Limb (tissue), 2 donors: ENCODE measurements at regions not wholly inside any gene's neighbourhood (a gene's known extent, or its start where the extent isn't known, plus 50 kb on each side); places are given as distances from the start of the nearest gene placed in this dataset.

Source experiments
- DNase-seq, 2 donors: peaks; one replicate each; pipeline ENCODE4 v3.0.0-alpha.2; 2016; ENCODE audit errors: extremely low spot score in 2 of 2

DNA sequence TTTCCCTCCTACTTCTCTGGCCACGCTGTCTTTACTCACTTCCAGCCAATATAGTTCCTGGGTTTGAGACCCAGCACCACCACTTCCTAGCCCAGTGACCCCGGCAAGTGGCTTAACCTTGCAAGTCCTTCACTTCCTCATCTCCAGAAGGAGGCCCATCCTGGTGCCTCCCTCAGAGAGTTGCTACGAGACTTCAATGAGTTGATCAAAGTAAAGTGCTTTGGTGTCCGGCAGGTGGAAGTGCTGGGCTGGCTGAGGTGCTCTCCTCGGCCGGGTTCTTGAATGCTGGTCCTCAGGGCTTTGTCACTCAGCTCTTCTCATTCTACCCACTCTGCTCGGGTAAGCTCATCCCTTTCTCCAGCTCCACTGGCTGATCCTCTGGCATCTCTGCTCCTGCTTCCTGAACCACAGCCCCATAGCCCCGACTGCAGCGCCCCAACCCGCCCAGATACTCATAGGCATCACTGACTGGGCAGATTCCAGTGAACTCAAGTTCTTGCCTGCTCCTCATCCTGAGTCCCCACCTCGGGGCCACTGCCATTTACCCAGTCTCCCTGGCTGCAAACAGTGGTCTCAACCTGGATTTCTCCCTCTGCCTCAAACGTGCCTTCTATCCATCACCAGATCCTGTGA lies 75.8 kb upstream of the WNT4 start:
- no peak for DNase-seq

DNA sequence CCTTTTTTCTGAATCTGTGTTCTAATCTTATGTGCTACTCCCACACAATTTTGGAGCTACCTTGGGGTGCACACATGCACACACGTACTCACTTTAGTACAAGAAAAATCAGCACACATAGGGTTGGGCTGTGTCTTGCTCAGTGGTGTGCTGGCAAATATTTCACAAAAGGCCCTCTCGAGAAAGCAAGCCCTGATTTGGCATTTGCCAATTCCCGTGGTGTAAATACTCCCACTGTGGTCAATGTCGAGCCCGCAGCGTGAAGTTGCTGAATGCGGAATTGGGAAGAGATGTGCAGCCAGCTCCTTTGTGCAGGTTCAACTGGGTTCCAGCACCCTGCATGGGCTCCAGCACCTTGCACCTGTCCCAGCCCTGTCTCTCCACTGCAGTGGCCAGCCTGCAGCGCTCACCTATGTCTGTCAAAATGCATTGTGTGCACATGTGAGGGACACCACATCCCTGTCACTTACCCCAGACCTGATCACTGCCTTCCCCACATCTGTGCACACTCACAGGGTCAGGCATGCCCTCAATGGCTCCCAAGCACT lies 78.4 kb upstream of the WNT4 start:
- no peak for DNase-seq

DNA sequence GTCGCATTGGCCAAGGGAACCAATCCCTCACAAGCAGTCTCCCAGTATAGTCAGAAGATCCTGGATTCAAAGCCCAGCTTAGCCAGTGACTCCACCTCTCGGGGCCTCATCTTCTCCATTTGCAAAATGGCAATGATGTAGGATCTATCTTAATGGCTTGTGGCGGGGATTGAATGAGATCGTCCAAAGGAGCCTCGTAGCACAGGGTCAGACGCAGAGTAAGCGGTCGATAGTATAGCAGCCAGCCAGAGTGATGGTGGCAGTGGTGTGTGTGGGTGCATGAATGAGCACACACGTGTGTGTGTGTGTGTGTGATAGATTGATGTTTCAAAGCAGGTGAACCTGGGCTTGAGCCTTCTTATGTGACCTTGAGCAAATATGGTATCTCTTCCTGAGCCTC lies 79.8 kb upstream of the WNT4 start:
- DNase-seq: no peak

DNA sequence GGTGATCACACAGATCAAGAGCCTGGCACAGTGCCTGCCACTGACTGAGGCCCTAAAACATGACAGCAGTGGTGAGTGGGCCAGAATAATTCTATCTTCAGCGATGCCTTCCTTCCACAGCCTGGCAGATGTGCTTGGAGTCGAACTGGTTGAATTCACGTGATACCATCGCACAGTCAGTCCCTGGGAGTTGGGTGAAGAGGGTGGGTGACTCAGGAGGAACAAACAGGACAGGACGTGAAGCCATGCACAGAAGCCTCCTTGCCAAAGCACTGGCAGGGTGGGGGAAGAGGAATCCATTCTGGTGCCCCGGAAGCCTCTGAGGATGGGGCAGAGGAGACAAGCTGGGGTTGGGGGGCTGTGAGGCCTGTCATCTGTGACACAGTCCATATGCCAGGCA lies 80.3 kb upstream of the WNT4 start:
- DNase-seq: no peak

DNA sequence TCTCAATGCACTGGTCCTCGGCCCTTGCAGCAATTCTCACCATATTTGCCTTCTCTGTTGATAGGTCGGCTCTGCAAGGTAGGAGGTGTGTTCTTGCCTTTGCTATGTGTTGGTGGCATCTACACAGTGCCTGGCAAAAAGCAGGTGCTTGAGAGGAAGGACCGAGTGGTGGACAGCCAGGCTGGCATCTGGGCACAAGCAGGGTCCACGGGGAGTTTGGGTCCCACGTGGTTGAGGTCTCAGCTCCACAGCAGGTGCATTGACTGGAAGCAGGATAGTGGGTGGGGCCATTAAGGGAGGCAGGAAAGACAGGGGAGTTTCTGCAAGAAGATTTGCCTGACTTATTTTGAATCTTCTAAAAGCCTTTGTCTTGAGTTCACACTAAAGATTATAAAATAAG lies 81.2 kb upstream of the WNT4 start:
- DNase-seq: no peak

DNA sequence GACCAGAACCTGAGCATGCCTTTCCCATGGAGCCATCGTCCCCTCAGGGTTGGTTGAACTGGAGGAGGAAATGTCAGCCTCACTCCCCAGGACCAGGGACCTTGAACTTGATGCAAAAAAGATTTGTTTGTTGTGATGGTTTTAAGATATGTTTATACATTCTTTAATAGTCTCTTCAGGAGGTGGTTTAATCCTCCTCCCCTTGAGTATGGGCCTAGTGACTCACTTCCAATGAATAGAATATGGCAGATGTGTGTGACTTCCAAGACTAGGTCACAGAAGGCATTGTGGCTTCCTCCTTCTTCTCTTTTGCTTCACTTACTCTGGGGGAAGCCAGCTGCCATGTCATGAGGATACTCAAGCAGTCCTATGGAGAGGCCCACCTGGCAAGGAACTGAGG lies 81.7 kb upstream of the WNT4 start:
- DNase-seq: no peak

DNA sequence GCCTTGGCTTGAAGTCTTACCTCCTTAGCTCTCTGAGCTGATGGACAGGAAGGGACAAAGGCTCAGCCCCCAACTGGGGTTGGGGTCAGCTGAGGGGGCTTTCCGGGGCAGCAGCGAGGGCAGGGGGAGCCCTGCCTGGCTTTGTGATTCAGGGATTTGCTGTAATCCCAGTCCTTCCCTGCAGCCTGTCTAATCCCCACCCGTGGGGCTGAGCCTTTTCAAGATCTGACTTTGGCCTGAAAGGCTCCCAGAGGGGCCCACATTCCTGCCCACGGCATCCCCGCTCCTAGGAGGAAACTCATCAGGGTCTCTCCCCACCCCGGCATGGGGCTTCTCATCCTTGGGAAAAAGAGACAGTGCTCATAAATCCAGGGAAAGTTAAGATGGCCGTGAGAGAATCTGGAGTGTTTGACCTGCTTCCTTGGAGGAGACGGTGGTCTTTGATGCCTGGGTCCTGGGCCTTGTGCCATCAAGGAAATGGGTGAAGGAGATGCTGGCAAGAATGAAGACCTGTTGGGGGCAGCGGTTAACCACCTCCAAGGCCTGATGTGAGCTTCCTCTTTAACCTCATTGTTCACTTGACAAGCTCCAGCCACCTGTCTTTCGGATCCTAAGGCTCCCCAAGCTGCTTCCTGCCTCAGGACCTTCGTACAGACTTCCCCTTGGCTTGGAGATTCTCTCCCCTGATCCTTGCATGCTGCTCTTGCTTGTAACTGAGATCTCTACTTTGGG lies 83.1 kb upstream of the WNT4 start:
- DNase-seq: no peak

DNA sequence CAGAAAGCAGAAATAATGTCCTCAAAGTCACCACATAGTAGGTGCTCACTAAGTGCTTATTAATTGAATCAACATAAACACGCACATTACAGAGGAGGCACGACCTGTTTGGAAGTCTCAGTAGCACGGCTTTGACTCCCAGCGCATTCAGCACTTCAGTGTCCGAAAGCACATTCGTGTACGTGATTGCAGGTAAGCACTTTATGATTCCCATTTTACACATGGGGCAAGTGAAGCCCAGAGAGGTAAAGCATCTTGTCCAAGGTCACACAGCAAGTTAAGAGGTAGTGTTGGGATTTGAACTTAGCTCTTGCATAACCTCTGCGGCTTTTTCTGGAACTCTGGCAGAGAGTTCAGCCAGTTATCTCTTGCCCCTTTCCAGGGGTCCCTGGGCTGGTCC lies 85.2 kb upstream of the WNT4 start:
- no peak for DNase-seq

DNA sequence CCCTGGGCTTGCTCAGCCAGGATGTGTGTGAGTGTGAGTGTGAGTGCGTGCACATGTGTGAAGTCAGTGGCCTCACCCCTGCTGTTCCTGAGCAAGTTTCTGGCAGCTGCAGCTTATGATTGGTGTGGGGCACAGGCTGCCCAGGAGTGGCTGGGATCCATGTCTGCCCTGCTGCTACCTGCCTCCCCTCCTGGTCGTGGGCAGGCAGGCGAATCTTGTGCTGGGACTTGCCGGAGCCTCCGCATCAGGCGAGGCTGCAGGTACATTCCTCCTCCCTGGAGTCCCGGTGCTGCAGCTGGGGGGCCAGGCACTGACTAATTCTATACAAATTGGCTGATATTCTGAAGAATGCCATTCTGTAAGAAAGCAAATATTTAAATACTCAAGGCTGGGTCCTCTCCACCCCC lies 85.6 kb upstream of the WNT4 start:
- no peak for DNase-seq

DNA sequence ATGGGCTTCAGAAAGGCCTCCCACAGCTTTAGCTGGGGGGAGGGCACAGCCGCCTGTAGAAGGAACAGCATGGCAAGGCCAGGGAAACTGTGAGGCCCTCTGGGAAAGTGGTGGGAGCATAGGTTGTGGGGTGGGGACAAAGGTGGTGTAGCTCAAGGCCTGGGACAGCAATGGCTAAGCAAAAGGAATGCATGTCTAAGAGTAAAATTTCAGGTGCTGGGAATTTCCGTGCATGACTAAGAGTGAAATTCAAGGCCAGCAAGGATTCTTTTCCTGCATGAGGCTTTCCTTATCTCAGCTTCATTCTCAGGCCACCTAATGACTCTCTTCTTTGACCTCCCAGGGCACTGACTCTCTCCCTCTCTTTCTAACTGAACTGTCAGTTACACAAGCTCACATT lies 86.5 kb upstream of the WNT4 start:
- DNase-seq: no peak

DNA sequence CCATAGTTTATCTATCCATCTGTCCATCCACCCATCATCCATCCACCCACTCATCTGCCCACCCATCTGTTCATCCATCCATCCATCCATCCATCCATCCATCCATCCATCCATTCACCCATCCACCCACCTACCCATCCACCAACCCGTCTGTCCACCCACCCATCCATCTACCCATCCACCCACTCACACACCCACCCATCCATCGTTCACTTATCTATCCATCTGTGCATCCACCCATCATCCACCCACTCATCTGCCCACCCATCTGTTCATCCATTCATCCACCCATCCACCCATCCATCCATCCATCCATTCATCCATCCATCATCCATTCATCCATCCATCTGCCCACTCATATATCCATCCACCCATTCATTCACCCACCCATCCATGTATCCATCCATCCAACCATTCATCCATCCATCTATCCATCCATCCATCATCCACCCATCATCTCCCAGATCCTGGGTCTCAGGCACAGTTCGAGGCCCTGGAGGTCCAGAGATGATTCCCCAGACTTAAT lies 88.2 kb upstream of the WNT4 start:
- no peak for DNase-seq

DNA sequence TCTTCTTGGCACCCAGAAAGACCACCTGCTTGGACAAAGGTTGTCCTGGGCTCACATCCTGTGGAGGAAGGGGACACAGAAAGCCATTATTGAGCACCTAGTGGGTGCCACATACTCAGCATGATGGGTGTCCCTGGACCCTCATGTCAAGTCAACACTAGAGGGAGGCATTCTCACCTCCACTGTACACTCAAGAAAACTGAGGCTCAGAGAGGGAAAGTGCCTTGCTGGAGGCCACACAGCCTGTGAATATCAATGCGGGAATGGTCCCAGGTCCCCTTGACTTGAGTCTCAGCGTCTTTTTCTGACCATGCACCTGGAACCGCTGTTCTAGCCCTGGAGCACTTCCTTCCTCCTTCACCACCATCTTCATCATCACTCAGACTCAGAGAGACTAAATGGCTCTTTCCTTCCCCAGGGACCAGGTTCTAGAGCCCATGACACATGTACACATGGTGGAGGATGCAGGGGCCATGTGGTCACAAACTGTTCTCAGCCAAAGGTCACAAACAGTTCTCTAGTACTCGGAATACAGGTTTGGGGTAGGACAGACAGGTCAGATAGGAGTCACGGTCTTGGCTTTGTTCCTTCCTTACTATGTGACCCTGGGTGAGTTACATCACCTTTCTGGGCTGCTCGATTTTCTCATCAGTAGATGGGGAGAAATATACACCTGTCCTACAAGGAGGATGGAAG lies 89.2 kb upstream of the WNT4 start:
- no peak for DNase-seq

DNA sequence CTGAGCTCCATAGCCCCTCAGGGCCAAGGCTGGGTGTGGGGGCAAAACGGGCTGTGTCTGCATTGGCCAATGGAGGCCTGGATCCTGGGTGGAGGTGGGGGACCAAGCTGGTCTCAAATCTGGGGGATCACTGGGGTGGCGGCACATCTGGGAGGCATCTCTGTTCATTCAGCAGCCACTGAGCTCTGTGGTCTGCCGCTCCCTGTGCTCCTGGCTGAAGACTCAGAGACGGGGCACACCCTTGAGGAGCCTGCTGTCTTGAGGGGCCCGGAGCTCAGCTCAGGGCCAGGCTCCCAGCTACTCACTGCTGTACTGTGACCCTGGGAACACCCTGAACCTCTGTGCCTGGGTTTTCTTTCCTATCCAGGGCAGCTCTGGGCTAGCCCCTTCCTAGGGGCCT lies 90.3 kb upstream of the WNT4 start:
- no peak for DNase-seq

DNA sequence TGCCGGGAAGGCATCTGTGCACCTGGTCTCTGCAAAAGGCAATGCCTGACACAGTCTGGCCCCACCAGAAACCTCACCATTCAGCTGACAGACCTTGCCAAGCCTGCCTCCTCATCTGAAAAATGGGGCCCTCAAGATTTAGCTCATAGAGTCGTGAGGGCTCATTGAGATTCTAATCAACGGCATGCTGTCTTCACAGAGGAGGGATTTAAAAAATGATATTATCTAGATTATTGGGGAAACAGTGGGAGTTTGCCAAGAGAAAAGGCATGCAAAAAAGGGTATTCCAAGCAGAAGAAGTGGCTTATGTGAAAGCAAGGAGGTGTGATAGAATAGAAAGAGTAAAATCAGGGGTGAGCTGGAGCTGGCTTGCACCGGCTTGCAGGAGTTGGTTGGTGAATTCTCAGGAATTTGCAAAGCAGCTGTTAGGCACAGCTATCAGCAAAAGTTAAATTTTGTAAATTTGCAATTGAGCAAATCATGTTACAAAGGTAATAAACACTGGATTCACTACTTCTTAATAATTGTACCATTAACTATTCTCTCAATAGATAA lies 91.7 kb upstream of the WNT4 start:
- DNase-seq: no peak

DNA sequence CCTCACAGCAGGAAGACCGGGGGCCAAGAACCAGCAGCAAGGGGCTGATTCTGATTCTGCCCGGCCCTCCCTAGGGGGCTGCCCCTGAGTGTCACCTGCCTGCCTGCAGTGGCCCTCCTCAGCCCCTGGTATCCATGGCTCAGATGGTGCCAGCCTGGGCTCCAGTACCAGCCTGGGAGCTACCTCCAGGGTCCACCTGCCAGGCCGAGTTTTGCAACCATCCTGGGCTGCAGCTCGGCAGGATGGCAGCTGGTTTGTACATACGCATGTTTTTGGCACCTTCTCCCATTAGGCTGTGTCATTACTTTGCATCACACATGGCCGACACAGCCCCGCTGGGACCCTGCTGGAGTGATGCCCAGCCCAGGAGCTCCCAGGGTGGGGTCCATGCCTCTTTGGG lies 93.3 kb upstream of the WNT4 start:
- no peak for DNase-seq

DNA sequence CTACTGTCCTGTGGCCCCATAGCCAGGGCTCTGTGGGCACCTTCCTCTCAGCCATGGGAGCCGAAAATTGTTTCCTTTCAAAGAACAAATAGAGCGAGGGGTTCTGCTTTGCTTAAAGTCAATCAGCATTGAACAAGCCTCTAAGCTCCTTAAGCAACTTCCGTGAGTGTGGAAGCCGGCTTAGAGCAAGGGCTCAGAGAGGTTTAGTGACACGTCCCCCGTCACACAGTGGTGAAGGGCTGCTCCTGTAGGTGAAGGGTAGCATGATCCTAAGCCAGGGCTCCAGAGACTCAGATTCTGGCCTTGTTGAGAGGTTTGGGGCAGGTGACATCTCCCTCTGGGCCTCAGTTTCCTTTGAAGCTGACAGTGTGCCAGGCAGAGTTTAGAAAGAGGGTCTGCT lies 94.0 kb upstream of the WNT4 start:
- no peak for DNase-seq

DNA sequence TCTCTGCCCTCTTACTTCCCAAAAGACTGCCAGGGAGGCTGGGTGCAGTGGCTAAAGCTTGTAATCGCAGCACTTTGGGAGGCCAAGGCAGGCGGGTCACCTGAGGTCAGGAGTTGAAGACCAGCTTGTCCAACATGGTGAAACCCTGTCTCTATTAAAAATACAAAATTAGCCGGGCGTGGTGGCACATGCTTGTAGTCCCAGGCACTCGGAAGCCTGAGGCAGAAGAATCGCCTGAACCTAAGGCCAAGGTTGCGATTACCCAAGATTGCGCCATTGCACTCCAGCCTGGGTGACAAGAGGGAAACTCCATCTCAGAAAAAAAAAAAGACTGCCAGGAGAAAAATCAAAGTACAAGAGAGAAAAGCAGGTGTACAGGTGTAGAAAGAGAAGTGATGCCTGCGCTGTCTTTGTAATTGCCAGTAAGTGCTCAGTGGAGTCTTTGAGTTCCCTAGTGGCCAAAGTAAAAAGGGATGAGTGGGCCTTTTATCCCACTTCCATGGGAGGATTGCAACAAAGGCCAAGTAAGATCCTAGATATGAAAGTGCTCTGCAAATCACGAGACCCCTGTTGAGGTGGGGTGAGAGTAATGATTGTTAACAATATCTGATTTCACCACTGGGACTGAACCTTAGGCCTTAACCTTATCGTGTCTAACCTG lies 94.7 kb upstream of the WNT4 start:
- no peak for DNase-seq

DNA sequence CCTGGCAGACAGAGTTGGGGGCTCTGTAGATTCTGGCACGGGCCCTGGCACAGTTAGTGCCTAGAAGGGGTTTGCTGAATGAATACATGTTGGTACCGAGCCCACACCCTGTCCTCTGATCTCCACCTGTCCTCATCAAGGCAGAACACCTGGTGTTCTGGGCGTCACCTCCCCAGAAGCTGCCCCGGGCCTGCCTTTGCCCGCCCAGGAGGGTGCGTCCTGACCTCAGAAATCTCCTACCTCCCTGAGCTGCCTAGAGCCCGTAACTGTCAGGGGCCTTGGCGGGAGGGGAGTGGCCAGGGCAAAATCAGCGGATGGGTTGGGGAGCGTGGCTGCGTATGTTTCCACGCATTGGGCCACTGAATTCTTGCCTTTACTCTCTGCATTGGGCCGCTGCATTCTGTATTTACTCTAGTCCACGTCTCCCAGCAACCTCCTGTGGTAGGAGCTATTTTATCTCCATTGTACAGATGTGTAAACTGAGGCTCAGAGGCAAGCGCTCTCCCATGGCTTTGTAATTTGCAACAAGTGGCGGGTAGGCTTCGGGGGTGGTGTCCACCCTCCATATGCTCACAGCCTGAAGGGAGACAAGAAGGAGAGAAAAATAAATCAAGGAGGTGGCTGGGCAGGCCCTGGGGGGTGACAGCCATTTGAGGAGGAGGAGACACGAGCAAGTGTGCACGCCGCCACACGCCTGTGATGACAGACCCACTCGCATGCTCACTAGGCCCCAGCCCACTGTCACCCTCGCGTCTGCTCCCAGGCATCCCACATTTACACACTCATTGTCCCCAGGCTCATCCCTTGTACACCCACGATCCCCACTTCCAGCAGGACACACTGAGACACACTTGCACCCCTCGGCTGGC lies 95.7 kb upstream of the WNT4 start:
- no peak for DNase-seq

DNA sequence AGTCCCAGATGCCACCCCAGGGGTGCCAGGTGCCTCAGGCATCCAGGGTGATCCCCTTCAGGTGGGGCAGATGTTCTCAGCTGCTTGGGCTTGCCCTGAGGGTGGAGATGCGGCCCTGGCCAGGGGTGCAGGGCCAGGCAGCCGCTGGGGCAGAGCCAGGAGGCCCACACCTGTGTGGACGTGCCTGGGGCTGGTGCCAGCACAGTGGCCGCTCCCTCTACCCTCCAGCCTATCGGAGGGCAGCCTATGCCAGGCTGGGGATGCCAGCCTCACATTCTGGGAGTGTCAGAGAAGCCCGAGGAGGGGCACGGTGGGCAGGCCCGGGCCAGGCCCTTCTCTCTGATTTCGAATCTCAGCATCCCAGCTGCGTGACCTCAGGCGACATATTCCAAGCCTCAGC lies 96.5 kb upstream of the WNT4 start:
- DNase-seq: no peak

DNA sequence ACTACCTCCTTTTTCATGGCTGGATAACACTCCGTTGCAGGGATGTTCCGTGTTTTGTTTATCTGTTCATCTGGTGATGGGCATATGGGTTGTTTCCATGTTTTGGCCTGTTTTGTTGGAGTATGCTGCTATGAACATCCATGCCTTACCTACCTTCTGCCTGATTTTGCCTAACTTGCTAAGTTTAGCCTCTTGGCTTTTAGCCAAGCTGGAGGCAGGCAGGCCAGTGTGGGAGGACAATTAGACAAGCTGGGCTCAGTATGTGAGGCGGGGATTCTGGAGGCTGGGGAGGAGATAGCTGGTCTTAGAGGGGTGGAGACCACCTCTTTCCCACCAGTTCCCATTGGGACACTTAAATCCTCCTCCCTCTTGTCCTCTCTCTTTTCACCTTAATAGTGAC lies 98.4 kb upstream of the WNT4 start:
- DNase-seq: no peak

DNA sequence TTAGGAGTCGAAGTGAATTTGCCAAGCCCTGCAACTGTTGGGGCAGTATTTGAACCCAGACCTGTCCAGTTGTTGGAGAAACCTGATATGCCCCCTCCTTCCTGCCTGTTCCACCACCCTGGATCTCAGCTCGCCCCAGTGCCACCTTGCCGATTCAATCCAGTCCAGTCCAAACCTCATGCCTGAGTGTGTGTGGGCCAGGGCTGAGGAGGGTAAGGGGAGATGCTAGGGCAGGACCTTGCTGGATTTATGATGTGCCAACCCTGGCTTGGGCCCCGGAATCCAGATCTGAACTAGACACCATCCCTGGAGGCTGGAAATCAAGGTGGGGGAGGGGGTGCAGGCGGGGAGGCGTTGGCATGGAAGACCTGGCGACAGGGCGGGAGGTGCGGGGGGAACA lies 98.9 kb upstream of the WNT4 start:
- no peak for DNase-seq
